ENCODE measurements at regions not wholly inside any gene's neighbourhood (a gene's known extent, or its start where the extent isn't known, plus 50 kb on each side); places are given as distances from the start of the nearest gene placed in this dataset.

GRCh38 chr2:123370186-123370585 is 654.9 kb upstream of the CNTNAP5 start:
- no peak for DNase-seq (ENCODE audit: low read depth in 1 of 2, low spot score in 1 of 2)
- CTCF ChIA-PET: no interaction called here
- no peaks in the 10 kb centered on the region; the same call in 2 of the 3 replicates for H3K9me3 ChIP-seq
- H3K4me3 ChIP-seq: no peak overlapping the region
- H3K27ac ChIP-seq: no peak overlapping the region
- no peak for ATAC-seq
- POLR2A ChIA-PET: no interaction called here
- FAIRE-seq: no peak
- TF ChIP-seq USF2 (IDR thresholded peaks at IDR 0.05) (no peak), JUN (IDR thresholded peaks at IDR 0.05) (no peak), ZC3H11A (IDR thresholded peaks at IDR 0.05) (no peak), PBX3 (IDR thresholded peaks at IDR 0.05) (no peak), NPAS2 (CRISPR knock-in tag; IDR thresholded peaks at IDR 0.05; ENCODE audit: borderline replicate concordance) (no peak), ATOH8 (CRISPR knock-in tag; IDR thresholded peaks at IDR 0.05; ENCODE audit: low read depth) (no peak), TP53 (CRISPR knock-in tag; IDR thresholded peaks at IDR 0.05) (no peak), KDM1A (IDR thresholded peaks at IDR 0.05; ENCODE audit: low read depth) (no peak), HOXA7 (CRISPR knock-in tag; IDR thresholded peaks at IDR 0.05) (no peak), POLR2AphosphoS2 (conservative IDR thresholded peaks at IDR 0.05; ENCODE audit: low read length) (no peak), HOXB5 (CRISPR knock-in tag; IDR thresholded peaks at IDR 0.05) (no peak), FOSL2 (IDR thresholded peaks at IDR 0.05) (no peak), FOSL2 (CRISPR knock-in tag; IDR thresholded peaks at IDR 0.05) (no peak), TFCP2L1 (CRISPR knock-in tag; IDR thresholded peaks at IDR 0.05) (no peak), ZSCAN20 (CRISPR knock-in tag; IDR thresholded peaks at IDR 0.05) (no peak), CEBPB (IDR thresholded peaks at IDR 0.05) (no peak)
- H3K4me2 ChIP-seq: no peak overlapping the region
- no peaks in the 10 kb centered on the region for H3K4me1 ChIP-seq

- no peaks in the 10 kb centered on the region for H3K4me1 ChIP-seq
- FAIRE-seq: no peak
These were observed 653.6 kb upstream of the CNTNAP5 start for GRCh38 chr2:123371535-123371934.

More at GRCh38 chr2:123371535-123371934, 653.6 kb upstream of the CNTNAP5 start:
- no peak for TF ChIP-seq REST (IDR thresholded peaks at IDR 0.05)
- no peak for TF ChIP-seq RCOR1 (IDR thresholded peaks at IDR 0.05; ENCODE audit: low read depth, low read length)
- TF ChIP-seq CTCF (IDR thresholded peaks at IDR 0.05): no peak
- no peak for TF ChIP-seq EHF (CRISPR knock-in tag; IDR thresholded peaks at IDR 0.05)
- TF ChIP-seq MYC (IDR thresholded peaks at IDR 0.05; ENCODE audit: borderline replicate concordance, low read length): no peak
- TF ChIP-seq PHF8 (IDR thresholded peaks at IDR 0.05; ENCODE audit: borderline replicate concordance, low read depth): no peak
- no peak for TF ChIP-seq HOXA7 (CRISPR knock-in tag; IDR thresholded peaks at IDR 0.05)
- TF ChIP-seq ZNF302 (CRISPR knock-in tag; IDR thresholded peaks at IDR 0.05): no peak
- no peak for TF ChIP-seq CBX8 (IDR thresholded peaks at IDR 0.05)
- TF ChIP-seq TP53 (CRISPR knock-in tag; IDR thresholded peaks at IDR 0.05): no peak
- TF ChIP-seq JUN (IDR thresholded peaks at IDR 0.05): no peak
- no peak for TF ChIP-seq EP300 (IDR thresholded peaks at IDR 0.05)
- TF ChIP-seq NPAS2 (CRISPR knock-in tag; IDR thresholded peaks at IDR 0.05; ENCODE audit: borderline replicate concordance): no peak
- no peak for TF ChIP-seq RNF2 (IDR thresholded peaks at IDR 0.05; ENCODE audit: borderline replicate concordance, low read depth)
- WGBS (ENCODE audit: missing lambda C conversion rate): 6% methylated on average over 3 of the region's 3 CpGs
- ChIA-PET CTCF (interaction anchor here (0.6 kb wide), 1 partner anchor 1010 kb away, joined by 3 read pairs; no protein-coding TSS in a partner anchor), POLR2A (no interaction called here)
- Histone ChIP-seq H3K4me2 (no peak overlapping the region), H3K27ac (no peak overlapping the region), H3K4me3 (no peak overlapping the region), H3K9me3 (no peaks in the 10 kb centered on the region; the same call in 2 of the 3 replicates)
- no peak for ATAC-seq
- DNase-seq (ENCODE audit: low read depth in 1 of 2, low spot score in 1 of 2): no peak
